Hepatocyte (in vitro differentiated cells): ENCODE measurements at regions not wholly inside any gene's neighbourhood (a gene's known extent, or its start where the extent isn't known, plus 50 kb on each side); places are given as distances from the start of the nearest gene placed in this dataset.
A peak's percentile ranks its signal among the peaks of the same experiment; 100 is the strongest.

ENCODE experiments used
- DNase-seq: peaks from one replicate; pipeline ENCODE4 v3.0.0-alpha.2; 2016; ENCODE audit warnings: low spot score
- H2AFZ ChIP-seq: fragments of 200-600 bp; sonication (generic); 2 replicates; pipeline ENCODE4 v1.6.0; 2016; ENCODE audit warnings: antibody characterized with exemption, mild to moderate bottlenecking
- H3K27ac ChIP-seq: fragments of 200-600 bp; sonication (generic); 2 replicates; pipeline ENCODE4 v1.5.1; 2016; ENCODE audit warnings: mild to moderate bottlenecking
- H3K27me3 ChIP-seq: fragments of 200-600 bp; sonication (generic); 2 replicates; pipeline ENCODE4 v1.6.1; 2016
- H3K36me3 ChIP-seq: fragments of 200-600 bp; sonication (generic); replicated peaks from 2 replicates; pipeline ENCODE4 v1.5.1; 2016; ENCODE audit warnings: low read depth; ENCODE audit not compliant: insufficient read depth
- H3K4me1 ChIP-seq: fragments of 200-600 bp; sonication (generic); 2 replicates; pipeline ENCODE4 v1.5.1; 2016; ENCODE audit warnings: mild to moderate bottlenecking, moderate library complexity; ENCODE audit not compliant: insufficient read depth
- H3K4me2 ChIP-seq: fragments of 200-600 bp; sonication (generic); 2 replicates; pipeline ENCODE4 v1.6.0; 2016
- H3K4me3 ChIP-seq: fragments of 200-600 bp; sonication (generic); 2 replicates; pipeline ENCODE4 v1.5.1; 2016; ENCODE audit warnings: mild to moderate bottlenecking
- H3K79me2 ChIP-seq: fragments of 200-600 bp; sonication (generic); 2 replicates; pipeline ENCODE4 v1.6.0; 2017; ENCODE audit warnings: mild to moderate bottlenecking
- H3K9me2 ChIP-seq: fragments of 200-600 bp; sonication (generic); replicated peaks from 2 replicates; pipeline ENCODE4 v1.6.0; 2017; ENCODE audit warnings: mild to moderate bottlenecking; ENCODE audit not compliant: insufficient read depth
- H3K9me3 ChIP-seq: fragments of 200-600 bp; sonication (generic); 2 replicates; pipeline ENCODE4 v1.5.1; 2016; ENCODE audit warnings: low read depth, mild to moderate bottlenecking
- H4K20me1 ChIP-seq: fragments of 200-600 bp; sonication (generic); 2 replicates; pipeline ENCODE4 v1.6.0; 2016; ENCODE audit warnings: mild to moderate bottlenecking; ENCODE audit not compliant: insufficient read depth, poor library complexity, severe bottlenecking
- EZH2 ChIP-seq: fragments of 200-600 bp; sonication (generic); IDR thresholded peaks from 2 replicates; pipeline ENCODE4 v1.6.1; 2016; ENCODE audit warnings: antibody characterized with exemption, mild to moderate bottlenecking, borderline replicate concordance
- EZH2phosphoT487 ChIP-seq: fragments of 200-600 bp; sonication (generic); IDR thresholded peaks from one replicate; pipeline ENCODE4 v1.6.1; 2018; ENCODE audit warnings: antibody characterized with exemption, mild to moderate bottlenecking, low read depth, moderate library complexity; ENCODE audit not compliant: unreplicated experiment, severe bottlenecking
- WGBS: methylation state at CpG from one replicate; pipeline ENCODE4 v1.1.6; 2016; ENCODE audit warnings: low lambda C conversion rate; ENCODE audit errors: missing lambda C conversion rate; 5-methylcytosine and 5-hydroxymethylcytosine counted together
- TF ChIP-seq, protein P1 (sequence below): fragments of 200-600 bp; sonication (generic); IDR thresholded peaks from 2 replicates; pipeline ENCODE4 v1.5.1; 2016; ENCODE audit warnings: antibody characterized with exemption, mild to moderate bottlenecking; ENCODE audit not compliant: poor library complexity

DNA sequence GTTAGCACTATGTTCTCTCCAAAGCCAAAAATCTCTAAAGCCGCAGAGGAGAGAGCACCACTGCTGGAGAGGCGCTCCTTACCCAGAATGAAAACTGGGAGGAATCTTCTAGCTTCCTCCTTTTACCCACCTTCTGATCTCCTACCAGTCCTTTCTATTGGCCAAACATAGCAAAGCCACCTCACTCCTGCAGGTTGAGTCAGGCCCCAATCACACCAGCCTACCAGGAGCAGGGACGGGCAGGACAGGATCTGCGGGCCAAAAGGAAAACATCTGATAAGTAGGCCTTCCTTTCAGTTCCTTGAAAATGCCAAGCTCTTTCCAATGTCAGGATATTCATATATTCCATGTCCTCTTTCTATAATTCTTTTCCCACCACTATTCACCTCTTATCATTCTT is 197.7 kb upstream of the CNOT2 start:
- Histone ChIP-seq H3K4me1 (peaks cover 5% of the 10 kb centered on the region), H3K27ac (no peak overlapping the region), H3K4me3 (no peak overlapping the region), H3K36me3 (no peaks in the 10 kb centered on the region), H3K9me2 (no peaks in the 10 kb centered on the region), H3K4me2 (no peak overlapping the region), H3K27me3 (no peaks in the 10 kb centered on the region), H3K9me3 (no peaks in the 10 kb centered on the region), H3K79me2 (no peaks in the 10 kb centered on the region), H2AFZ (no peak overlapping the region), H4K20me1 (no peaks in the 10 kb centered on the region)
- DNase-seq = no peak
- TF ChIP-seq EZH2phosphoT487 = no peak
- TF ChIP-seq EZH2 = no peak
- TF ChIP-seq, protein P1, sequence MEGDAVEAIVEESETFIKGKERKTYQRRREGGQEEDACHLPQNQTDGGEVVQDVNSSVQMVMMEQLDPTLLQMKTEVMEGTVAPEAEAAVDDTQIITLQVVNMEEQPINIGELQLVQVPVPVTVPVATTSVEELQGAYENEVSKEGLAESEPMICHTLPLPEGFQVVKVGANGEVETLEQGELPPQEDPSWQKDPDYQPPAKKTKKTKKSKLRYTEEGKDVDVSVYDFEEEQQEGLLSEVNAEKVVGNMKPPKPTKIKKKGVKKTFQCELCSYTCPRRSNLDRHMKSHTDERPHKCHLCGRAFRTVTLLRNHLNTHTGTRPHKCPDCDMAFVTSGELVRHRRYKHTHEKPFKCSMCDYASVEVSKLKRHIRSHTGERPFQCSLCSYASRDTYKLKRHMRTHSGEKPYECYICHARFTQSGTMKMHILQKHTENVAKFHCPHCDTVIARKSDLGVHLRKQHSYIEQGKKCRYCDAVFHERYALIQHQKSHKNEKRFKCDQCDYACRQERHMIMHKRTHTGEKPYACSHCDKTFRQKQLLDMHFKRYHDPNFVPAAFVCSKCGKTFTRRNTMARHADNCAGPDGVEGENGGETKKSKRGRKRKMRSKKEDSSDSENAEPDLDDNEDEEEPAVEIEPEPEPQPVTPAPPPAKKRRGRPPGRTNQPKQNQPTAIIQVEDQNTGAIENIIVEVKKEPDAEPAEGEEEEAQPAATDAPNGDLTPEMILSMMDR = no peak
- 88% methylated on average over 3 of the region's 4 CpGs for WGBS

DNA sequence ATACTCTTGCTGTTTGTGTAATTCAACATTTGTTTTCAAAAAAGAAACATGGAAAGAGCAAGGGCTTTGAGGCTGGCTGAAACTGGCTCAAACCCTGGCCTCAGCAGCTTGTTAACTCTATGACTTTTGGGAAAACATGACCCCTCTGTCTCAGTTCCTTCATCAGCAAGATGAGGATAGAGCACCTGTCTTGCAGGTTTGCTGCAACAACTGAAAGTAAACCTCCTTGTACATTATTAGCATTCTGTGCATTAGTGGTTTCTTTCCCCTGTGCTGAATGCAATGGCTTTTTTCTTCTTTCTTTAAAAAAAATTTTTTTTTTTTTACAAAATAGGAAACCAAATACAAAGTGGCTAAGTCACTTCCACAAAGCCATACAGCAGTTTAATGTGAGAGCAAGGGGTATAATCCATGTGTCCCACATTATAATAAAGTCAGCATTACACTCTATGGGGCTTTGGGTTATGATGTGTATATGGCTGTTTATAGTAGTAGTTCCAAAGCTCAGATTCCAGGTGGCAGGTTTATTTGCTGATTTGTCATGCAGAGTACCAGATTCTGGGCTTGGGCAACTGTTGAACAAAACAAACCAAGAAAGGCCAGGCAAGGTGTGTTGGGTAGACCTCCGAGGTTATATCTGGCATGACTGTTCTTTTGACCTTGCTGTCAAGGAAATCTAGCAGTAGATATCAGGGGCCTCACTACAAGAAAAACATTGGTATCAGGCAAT is 194.5 kb upstream of the CNOT2 start:
- Histone ChIP-seq H2AFZ (no peak overlapping the region), H3K27ac (peak overlapping the region; percentile 35), H4K20me1 (no peaks in the 10 kb centered on the region), H3K4me3 (no peak overlapping the region), H3K79me2 (no peaks in the 10 kb centered on the region), H3K27me3 (no peaks in the 10 kb centered on the region), H3K9me3 (no peaks in the 10 kb centered on the region), H3K4me2 (no peak overlapping the region), H3K4me1 (peaks cover 5% of the 10 kb centered on the region), H3K9me2 (no peaks in the 10 kb centered on the region), H3K36me3 (no peaks in the 10 kb centered on the region)
- TF ChIP-seq, protein P1 = no peak
- TF ChIP-seq EZH2 (no peak), EZH2phosphoT487 (no peak)
- 41% methylated on average over 1 of the region's 1 CpG for WGBS
- peak; percentile 15 for DNase-seq

DNA sequence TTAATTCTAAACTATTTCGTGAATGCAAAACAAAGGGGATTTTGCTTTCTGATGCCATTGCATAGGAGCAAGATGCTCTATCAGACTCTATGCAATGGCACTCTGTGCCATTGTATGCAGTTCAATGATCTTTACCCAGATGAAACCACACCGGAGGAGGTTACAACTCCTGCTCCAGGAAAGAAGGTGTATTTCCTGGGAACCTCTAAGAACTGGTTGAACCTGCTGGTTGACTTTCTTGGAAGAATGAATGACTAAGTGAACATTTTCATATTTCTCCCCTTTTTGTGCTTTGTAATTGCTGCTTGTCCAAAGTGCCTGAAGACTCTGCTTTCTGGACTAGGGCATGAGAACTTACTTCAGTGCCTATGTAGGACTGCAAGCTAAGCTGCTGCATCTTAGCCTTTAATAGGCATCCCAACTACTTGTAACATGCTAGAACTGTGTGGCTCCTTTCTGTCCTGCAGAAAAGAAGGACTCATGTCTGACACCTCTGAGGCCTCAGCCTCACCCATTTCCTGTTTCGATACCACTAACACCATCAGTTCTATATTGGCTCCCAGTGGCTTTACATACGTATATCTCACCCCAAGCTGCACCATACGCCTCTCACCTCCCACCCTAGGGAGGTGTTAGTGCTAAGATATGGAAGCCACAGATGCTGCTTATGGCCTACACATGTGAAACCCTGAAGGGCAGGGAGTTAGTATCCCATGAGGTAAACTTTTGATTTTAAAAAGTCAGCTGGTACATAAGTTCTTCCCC is 193.5 kb upstream of the CNOT2 start:
- DNase-seq = peak; percentile 57
- no peaks in the 10 kb centered on the region for H3K36me3 ChIP-seq
- TF ChIP-seq EZH2 = no peak
- TF ChIP-seq, protein P1 = no peak
- TF ChIP-seq EZH2phosphoT487 = no peak
- H4K20me1 ChIP-seq = no peaks in the 10 kb centered on the region
- H3K4me2 ChIP-seq = no peak overlapping the region
- WGBS = 78% methylated on average over 5 of the region's 5 CpGs
- H3K9me3 ChIP-seq = no peaks in the 10 kb centered on the region
- H3K4me1 ChIP-seq = peaks cover 5% of the 10 kb centered on the region
- H3K9me2 ChIP-seq = no peaks in the 10 kb centered on the region
- no peaks in the 10 kb centered on the region for H3K27me3 ChIP-seq
- H2AFZ ChIP-seq = no peak overlapping the region
- H3K27ac ChIP-seq = peak overlapping the region; percentile 66
- no peaks in the 10 kb centered on the region for H3K79me2 ChIP-seq
- no peak overlapping the region for H3K4me3 ChIP-seq
